GM12874 (cell line): ENCODE measurements at regions not wholly inside any gene's neighbourhood (a gene's known extent, or its start where the extent isn't known, plus 50 kb on each side); places are given as distances from the start of the nearest gene placed in this dataset.

Experiments used
- CTCF ChIP-seq: IDR thresholded peaks from 2 replicates; pipeline ENCODE4 v1.5.1; 2011; ENCODE audit warnings: low read depth, mild to moderate bottlenecking, control low read depth, low read length, moderate library complexity; ENCODE audit not compliant: insufficient read depth

GRCh38 chr22:34489861-34490260 lies 569.6 kb upstream of the LARGE1 start:
- no peak for TF ChIP-seq CTCF

- no peak for TF ChIP-seq CTCF
These were observed 570.6 kb upstream of the LARGE1 start for GRCh38 chr22:34490886-34491285.

- no peak for TF ChIP-seq CTCF
These were observed 572.5 kb upstream of the ISX start for GRCh38 chr22:34493486-34493885.

- no peak for TF ChIP-seq CTCF
These were observed 564.5 kb upstream of the ISX start for GRCh38 chr22:34501366-34501965.

- no peak for TF ChIP-seq CTCF
These were observed 563.1 kb upstream of the ISX start for GRCh38 chr22:34502821-34503220.

GRCh38 chr22:34508797-34509196 lies 557.2 kb upstream of the ISX start:
- no peak for TF ChIP-seq CTCF

GRCh38 chr22:34526681-34527080 lies 539.3 kb upstream of the ISX start:
- TF ChIP-seq CTCF: no peak
